B cell (primary cell): ENCODE measurements at regions not wholly inside any gene's neighbourhood (a gene's known extent, or its start where the extent isn't known, plus 50 kb on each side); places are given as distances from the start of the nearest gene placed in this dataset.

Source experiments
- CTCF ChIP-seq: fragments of 200-600 bp; IDR thresholded peaks from one replicate; pipeline ENCODE4 v1.8.0; 2022; ENCODE audit warnings: antibody characterized with exemption, mild to moderate bottlenecking
- EZH2 ChIP-seq: IDR thresholded peaks from 2 replicates; pipeline ENCODE4 v1.6.1; 2012; ENCODE audit warnings: borderline replicate concordance, low read depth, mild to moderate bottlenecking, moderate library complexity, low read length; ENCODE audit not compliant: insufficient read depth, poor library complexity, severe bottlenecking

GRCh38 chr17:52410781-52411180 is 252.3 kb upstream of the CA10 start:
- no peak for TF ChIP-seq CTCF
- no peak for TF ChIP-seq EZH2
